IPS DF 19.7 (cell line): ENCODE measurements at regions not wholly inside any gene's neighbourhood (a gene's known extent, or its start where the extent isn't known, plus 50 kb on each side); places are given as distances from the start of the nearest gene placed in this dataset.

Experiments
- DNase-seq: peaks from one replicate; pipeline ENCODE4 v3.0.0-alpha.2; 2013; ENCODE audit warnings: low read depth, low spot score

- no peak for DNase-seq
Observed at GRCh38 chr6:156519940-156520339, 257.2 kb upstream of the ARID1B start.

GRCh38 chr6:156517088-156517487, 260.1 kb upstream of the ARID1B start:
- DNase-seq, result no peak

DNA sequence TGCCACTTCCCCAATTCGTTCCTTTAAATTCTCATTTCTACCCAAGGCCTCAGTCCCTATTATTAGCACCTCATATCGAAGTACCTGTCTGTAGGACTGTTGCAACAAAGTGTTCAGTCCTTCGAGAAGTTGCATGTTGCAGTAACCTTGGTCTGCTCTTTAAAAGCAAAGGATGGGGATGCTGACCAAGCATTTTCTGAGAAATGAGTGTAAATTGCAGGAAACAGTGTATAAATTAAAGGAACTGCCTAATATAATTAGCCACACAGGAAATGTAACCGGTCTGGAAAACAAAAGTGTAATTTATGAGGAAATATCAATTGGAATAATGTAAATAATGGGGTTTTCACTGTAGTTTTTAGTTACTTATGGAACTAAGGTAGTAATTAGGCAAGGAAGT, 261.9 kb upstream of the ARID1B start:
- DNase-seq, result no peak

GRCh38 chr6:156513504-156513903, 263.7 kb upstream of the ARID1B start:
- no peak for DNase-seq

GRCh38 chr6:156511570-156511969, 265.6 kb upstream of the ARID1B start:
- no peak for DNase-seq

- no peak for DNase-seq
Observed at GRCh38 chr6:156511051-156511450, 266.1 kb upstream of the ARID1B start.

GRCh38 chr6:156510242-156510641, 266.9 kb upstream of the ARID1B start:
- no peak for DNase-seq

DNA sequence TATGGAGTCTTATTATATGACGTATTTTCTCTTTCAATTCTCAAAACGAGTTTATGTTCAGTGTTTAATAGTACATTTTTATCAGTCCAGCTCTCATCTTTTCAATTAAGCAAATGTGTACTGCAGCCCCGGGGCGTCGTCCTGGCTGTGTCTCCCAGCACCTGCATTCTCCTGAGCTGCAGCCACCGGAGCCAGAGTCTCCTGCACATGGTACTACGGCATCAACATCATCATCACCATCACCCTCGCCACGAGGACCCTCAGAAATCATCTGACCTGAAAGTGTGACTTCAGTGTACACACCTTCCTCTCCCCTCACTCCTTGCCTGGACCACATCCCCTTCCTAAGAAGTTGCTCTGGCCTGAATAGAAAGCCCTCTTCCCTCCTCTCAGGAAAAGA, 267.7 kb upstream of the ARID1B start:
- no peak for DNase-seq

DNA sequence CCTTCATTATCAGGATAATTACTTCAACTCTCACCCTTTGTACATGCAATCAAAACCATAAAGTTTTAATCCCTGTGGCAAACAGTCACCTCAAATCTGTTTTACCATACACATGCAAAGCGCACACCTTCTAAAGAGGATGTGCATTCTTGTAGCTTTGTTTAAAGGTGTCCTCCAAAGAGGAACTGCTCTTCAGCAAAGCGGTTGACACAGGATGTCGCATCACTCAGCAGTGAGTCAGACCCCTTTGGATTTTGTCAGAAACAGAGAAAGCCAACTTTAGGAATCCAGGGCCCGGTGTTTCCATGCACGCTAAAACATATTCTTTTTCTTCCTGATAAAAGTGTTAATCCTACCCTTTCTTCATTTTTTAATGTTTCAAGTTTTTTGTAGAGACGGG, 268.3 kb upstream of the ARID1B start:
- no peak for DNase-seq

- no peak for DNase-seq
Observed at GRCh38 chr6:156508126-156508525, 269.1 kb upstream of the ARID1B start.

DNA sequence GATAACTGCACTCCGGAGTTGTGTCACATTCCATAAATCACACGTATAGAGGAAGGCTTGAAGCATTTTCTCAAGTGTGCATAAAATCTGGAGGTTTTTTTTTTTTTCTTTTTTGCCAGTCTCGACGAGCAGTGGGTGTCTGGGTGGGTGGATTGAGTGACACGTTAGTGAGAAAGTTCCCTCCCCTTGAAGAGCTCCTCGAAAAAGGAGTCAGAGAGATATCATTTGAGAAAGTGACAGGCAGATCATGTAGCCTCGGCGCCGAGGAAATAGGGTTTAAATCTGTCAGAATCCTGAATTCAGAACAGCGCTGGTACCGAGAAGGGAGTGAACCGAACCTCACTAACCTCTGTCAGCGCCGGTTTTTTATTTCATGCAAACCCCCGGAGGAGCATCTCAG, 269.5 kb upstream of the ARID1B start:
- DNase-seq, result no peak

- DNase-seq, result no peak
Observed at GRCh38 chr6:156507106-156507505, 270.1 kb upstream of the ARID1B start.

- DNase-seq, result no peak
Observed at GRCh38 chr6:156502969-156503504, 274.1 kb upstream of the ARID1B start.

- no peak for DNase-seq
Observed at GRCh38 chr6:156497618-156498017, 279.6 kb upstream of the ARID1B start.

GRCh38 chr6:156487877-156488276, 289.3 kb upstream of the ARID1B start:
- no peak for DNase-seq

DNA sequence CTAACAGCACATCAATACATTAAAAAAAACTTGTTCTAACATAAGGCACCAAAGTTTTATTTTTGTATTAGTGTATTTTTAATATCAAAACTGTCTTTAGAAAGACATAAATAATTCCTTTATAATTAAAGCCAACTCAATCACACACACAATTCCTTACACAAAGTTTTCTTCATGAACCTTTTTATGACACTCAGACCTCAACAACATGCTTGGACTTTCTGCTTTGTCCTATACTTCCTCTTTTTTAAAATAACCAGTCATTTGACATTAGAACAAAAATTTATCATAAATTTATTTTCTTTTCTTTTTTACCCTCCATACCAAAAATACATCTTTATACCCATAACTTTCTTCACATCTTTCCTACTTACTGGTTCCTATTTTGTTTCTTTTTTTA, 292.0 kb upstream of the ARID1B start:
- DNase-seq, result no peak

DNA sequence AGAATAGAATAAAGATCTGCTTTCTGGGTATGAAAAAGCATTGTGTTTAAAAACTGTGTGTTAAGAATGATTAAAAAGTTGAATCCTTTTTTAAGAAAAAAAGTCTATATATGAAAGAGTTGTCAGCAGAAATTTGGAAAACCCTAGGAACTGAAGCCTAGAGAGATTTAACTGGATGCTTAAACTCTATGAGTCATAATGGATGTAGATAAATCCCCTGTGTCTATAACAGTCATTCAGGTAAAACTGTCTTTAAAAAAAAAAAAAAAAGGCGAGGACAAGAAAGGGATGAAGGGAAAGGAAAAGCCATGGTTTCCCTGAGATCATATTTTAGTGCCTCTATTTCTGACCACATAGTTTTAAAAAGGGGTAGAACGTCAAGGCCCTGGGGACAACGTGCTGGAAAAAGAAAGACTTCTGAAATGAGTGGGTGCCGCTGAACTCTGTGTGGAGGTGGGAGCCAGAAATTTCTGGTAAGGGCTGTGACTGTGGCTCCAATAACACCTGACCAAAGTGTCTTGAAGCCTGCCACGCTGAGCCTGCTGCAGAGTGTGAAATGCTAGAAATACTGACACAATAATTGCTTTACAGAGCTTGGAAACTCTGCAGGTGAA, 302.6 kb upstream of the ARID1B start:
- no peak for DNase-seq

- DNase-seq, result no peak
Observed at GRCh38 chr6:156471000-156471399, 306.2 kb upstream of the ARID1B start.

DNA sequence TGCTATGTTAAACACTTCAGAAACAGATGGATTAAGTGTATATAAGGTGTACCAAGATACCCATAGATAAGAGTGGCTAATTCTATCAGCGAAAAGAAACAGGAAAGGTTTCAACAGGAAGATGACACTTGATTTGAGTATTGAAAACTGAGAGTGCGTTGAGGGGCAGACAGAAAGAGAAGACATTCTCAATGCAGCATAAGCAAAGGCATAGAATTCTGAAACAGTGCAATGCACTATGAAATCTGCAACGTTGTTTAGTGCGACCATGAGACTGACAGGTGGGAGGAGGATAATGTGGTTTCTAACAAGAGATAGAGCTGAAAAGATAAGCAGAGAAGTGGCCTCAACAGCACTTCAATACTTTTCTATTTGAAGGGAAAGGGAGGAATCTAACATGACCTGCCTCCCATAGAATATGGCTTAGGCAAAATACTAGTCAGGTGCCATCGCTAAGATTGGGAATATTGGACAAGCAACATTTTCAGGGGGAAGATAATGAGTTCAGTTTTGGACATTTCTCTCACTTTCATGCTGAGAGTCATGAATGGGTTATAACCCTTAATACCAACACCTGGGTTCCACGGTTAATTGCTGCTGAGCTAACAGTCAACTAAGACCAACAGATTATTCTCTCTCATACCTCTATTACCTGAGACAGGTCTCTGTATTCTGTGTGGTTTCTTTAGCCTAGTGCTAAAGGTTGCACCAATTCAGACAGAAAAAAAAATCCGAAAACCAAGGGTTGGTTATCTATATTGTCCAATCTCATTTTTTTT, 312.9 kb upstream of the ARID1B start:
- DNase-seq, result no peak

DNA sequence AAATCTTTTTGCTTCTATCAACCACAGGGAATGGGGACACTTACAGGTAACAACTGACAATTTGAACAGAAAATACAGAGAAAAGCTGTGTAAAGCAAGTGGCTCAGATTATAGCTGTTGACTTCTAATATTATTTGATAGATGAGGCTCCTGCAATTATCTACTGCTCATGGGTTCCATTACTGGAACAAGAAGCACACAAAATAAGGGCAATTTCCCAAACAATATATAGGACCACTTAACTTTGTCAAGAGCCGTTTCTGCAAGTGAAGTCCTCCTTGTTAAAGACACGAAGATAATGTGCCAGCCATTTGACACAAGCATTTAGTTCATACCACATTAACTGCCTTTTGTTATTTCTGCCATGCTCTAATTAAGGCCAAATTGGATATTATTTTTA, 315.5 kb upstream of the ARID1B start:
- no peak for DNase-seq

- DNase-seq, result no peak
Observed at GRCh38 chr6:156457601-156458000, 319.6 kb upstream of the ARID1B start.

DNA sequence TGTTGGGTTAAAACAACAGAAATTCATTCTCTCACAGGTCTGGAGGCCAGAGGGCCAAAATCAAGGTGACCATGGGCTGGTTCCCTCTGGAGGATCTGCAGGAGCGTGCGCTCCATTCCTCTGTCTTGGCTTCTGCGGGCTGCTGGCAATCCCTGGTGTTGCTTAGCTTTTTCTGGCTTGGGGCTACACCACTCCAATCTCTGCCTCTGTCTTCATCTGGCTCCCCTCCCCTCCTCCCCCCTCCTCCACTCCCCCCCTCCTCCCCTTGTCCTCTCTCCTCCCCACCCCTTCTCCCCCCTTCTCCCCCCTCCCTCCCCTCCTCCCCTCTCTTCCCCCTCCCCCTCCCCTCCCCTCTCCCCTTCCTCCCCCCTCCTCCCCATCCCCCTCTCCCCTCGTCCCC, 321.3 kb upstream of the ARID1B start:
- no peak for DNase-seq

- no peak for DNase-seq
Observed at GRCh38 chr6:156454867-156455266, 322.3 kb upstream of the ARID1B start.
